NCI-H128 (cell line): ENCODE measurements at regions not wholly inside any gene's neighbourhood (a gene's known extent, or its start where the extent isn't known, plus 50 kb on each side); places are given as distances from the start of the nearest gene placed in this dataset.

ENCODE experiments used
- DNase-seq: peaks from one replicate; lab custom pipeline; 2025; ENCODE audit not compliant: unreplicated experiment; lab: John Stamatoyannopoulos, UW

DNA sequence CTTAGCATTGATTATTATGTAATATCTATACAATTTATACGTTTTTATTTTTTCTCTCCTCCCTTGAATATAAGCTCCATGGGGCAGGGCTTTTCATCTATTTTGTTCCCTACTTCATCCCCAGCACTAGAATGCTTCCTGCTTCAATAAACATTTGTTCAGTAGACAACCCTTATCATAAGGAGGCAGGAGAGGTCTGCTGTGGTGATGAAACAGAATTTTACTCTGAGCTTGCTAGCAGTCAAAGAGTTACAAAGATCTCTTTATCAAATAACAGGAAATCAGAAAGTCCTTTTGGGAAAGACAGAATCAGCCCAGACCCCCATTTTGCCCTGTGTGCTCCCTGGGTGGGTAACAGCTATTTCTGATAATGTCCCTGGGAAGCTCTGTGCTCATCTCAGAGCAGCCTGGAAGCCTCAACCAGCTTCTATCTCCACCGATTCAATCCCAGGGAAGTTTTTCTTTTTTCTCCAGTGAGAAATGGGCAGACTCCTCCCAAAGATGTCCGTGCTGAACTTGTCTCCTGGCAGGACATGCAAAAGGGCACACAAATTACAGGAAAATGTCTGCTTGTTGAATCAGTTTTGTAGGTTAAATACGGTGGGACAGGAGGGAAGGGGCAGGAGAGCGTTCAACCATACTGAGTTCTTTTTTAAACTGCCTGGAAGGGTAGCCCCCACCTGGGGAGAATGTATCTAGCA, 84.7 kb upstream of the PKDCC start:
- no peak for DNase-seq

DNA sequence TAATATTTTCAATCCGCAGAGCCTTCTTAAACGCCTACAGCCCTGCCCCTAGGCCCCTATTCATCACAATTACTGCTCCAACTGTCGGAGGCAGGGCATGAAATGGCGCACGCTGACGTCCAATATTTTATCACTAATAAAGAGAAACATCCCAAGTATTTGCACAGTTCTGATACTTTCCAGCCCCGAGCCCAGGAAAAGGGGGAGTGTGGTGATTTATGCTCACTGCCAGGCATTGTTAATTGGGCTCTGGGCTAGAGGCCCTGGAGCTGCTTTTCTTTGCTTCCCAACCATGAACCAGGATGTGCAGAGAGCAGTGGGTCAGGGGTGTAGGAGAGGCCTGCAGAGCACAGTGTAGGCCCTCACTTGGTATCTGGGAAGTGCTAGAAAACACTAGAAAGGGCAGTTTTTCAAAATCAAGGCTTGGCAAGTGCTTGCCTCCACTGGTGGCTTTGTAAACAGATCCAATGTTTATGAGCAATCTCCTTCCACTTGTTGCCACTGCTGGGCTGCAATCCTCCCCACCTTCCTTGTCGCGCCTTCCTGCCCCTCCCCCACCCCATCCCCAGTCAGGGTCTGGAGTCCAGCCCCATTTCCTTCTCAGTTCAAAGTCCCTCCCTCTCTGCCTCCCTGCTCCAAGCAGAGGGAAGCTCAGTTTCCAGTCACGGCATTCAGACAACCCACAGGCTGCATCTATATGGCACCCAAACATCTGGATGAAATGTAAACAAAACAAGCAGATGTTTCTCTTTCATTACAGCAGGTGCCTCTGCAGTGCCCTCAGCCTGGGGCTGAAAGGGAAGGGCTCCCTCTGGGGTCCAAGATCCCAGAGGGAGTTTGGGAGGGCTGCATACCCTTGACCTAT, 83.9 kb upstream of the PKDCC start:
- DNase-seq: no peak

DNA sequence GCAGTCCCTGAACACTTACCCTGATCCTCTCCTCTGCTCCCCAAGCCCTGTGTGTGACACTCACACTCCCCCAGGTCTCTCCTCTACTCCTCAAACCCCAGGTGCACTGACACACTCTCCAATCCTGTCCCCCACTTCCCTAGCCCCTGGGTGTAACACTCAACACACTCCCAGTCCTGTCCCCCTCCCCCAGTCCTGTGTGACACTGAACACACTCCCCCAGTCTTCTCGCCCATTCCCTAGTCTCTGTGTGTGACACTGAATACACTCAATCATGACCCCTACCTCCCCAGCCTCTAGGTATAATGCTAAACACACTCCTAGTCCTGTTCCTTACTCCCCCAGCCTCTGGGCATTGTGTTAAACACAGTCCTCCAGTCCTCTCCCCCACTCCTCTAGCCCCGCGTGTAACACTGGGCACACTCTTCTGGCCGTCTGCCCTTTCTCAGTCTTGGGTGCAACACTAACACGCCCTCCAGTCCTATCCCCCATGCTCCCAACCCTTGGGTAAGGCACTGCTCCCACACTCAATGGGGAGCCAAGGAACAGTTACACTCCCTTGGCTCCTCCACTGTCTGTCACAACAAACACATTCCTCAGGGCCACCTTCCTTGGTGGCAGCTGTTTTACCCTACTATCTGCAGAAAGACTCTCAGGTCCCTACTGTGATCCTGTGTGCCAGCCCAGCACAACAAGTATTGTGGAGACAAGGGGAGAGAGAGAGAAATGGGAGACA, 82.5 kb upstream of the PKDCC start:
- no peak for DNase-seq

DNA sequence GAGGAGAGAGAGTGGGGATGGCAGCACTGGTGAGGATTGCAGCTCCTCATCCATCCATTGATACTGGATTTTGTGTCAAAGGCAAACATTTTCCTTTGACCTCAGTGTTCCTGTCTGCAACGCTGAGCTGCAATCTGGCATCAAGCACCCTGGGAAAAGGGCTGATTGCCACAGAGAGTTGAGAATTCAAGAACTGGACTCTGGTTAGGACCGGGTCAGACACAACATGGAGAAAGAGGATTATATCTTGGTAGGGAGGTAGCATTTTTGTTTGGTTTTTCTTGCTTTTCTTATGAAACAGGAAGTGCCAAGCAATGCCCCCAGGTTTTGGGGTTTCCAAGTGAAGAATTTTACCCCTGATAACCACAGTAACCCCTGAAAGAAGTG, 81.9 kb upstream of the PKDCC start:
- DNase-seq: no peak

DNA sequence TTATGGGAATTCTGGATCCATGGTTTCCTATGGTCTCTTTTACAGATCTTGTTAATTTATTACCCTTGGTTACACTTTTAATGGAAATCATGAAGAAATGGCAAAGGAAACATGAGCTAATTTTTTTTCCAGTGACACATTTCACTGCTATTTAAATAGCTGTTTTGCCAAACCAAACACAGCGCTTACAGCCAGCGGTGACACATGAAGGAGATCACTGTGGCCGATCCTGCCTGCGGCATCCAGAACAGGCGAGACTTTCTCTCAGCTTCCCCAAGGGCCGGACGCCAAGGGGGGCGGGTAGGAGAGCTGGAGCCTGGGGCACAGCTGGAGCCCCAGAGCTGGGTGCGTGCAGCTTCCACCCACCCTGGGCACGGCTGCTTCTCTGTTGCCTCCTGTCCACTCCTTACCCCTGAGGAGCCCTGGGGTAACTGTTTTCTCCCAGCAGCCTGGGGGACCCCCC, 81.4 kb upstream of the PKDCC start:
- no peak for DNase-seq

DNA sequence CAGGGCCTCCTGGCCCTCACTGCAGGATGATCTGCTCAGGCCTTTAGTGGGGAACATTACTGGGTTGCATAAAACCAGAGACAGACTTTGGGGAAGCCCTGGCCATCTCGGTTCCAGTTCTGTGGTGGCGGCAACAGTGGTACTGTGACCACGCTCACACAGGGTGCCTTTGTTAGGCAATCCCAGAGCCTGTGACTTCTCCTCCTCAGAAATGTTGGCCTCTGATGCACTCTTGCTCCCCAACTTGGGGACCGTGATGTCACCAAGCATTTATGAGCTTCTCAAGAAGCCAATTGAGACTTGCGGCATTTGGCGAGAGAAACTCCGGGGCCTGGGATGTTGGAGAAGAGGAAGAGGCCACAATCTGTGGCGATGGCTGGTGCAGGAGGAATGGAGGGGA, 80.9 kb upstream of the PKDCC start:
- no peak for DNase-seq

DNA sequence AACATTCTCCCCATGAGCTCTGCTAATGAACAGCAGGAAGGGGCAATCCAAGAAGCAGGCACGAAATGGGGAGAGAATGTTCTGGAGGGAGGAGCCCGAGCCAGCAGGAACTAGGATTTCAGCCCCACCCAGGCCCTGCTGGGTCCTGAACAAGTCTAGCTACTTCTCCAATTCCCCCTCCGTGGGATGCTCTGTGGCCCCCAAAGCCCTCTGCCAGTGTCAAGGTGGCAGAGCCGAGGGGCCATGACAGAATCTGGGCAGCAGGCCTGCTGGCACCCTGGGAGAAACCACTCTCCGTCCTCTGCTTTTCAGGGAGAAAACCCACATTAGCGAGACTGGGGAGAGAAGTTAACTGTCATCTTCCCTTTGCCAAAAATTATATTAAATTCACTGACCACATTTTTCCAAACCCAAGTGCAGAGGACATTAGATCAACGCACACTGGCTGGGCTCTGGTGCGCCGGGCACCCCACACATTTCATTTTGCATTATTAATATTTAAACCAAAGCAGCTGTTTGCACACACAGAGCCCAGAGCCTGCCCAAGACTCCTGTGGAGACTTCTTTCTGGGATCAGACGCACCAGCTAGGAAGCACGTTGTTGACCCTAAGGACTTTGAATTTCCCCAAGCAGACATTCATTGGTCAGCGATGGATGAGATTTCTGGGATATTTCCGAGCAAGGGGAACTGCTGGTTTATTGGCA, 80.2 kb upstream of the PKDCC start:
- DNase-seq: no peak

DNA sequence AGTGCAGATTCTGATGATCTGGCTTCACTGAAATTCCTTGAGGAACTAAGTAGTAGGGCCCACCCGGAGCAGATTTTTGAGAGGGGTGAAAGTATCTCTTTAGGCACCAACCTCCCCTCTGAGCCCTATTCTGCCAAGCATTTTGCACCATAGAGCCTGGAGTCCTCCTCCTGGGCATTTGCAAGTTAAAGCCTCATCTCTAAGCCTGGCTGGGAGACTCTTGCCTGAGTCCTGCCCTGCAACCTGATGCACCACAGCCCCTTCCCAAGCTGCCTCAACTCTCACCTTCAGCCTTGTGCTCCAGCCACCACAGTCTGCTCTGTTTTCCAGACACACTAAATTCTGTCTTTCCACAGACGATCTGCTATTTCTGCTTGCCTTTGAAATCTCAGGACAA, 79.6 kb upstream of the PKDCC start:
- no peak for DNase-seq

DNA sequence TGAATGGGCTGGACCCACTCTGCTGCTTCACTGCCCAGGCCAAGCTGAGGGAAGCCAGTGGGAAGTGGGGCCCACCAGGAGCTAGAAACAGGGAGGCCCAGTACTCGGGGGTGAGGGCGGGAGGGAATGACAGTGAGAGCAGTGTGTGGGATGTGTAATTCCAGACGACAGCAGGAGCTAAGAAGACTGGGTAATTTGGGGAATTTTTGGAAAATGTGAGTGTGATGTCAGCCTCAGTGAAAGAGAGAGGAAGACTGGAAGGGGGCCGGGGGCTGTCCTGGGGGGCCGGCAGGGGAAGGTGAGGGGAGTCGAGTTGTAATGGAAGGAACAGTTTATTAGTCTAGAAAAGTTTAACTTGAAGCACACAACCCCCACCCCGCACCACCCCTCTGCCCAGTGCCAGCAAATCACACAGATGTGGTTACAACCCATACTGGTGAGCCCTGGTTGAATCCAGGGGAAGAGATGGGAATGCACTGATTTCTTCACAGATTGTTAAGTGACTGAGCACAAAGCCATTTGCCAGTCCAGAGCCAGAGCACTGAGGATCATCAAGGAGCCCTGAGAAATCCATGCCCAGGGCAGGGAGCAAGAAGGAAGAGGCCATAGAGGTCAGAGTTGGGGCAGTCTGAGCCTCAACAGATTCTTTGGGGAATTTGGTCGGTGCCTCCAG, 76.7 kb upstream of the PKDCC start:
- no peak for DNase-seq

DNA sequence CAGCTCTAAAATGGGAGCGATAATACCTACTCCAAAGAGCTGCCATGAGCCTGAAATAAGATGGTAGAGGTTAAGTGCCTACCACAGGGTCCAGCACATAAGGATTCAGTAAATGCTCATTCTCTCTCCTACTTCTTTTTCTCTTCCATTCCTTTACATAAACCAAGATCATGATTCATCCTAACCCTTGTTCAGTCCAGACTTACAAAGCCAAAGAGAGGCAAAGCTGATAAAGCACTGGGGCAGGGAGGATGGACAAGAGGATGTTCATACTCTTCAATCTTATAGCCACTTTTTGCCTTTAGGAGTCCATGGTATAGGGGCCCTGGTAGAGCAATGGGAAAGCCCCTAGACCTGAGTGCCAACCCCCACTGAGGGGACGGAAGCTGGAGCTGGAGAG, 75.6 kb upstream of the PKDCC start:
- no peak for DNase-seq

DNA sequence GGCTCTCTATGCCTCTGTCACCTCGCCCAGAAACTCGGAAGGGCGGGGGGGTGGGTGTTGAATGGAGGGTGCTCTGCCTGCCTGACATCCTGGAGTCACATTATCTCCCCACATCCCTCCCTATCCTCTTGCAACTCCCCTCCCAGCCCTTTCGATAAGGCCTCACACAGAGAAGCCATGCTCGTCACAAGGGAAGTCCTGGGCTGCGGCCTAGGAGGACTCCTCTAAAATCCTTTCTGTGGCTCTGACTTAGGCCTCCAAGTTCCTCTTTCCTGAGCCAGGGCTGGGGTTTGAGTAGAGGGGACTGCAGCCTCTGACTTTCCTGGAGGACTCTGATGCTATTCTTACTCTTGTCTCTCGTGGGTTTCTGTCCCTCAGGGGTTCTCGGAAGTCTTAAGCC, 75.0 kb upstream of the PKDCC start:
- no peak for DNase-seq

DNA sequence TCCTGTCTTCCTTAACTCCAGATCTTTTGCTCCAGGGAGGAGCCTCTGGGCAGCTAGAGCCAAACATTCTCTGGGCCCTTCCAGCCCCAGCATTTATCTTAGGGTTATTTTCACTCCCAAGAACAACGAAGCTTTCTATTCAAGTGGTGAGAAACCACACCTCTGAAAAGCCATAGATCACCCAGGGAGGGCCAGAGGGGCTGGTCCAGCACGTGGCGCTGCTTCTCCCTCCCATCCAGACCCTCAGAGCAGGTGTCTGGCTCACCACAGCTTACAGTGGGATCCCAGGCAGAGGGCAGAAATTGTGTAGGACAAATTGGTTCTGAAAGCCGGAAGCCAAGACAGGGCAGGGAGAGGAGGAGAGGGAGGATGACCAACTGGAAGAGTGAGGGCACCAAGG, 74.0 kb upstream of the PKDCC start:
- no peak for DNase-seq

DNA sequence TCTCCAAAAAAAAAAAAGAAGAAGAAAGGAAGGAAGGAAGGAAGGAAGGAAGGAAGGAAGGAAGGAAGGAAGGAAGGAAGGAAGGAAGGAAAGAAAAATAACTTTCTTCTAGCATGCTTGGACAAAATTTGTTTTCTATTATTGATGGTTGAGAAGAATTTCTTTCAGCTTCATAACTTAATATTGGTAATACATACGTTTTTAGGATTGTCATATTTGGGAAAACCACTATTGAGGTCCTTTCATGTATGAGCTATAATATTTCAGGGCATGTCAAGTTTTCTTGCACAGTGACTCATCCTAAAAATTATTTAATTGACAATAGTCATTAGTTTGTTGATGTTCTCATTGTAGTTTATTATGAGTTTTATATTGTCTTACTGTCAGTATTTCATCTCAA, 66.4 kb upstream of the PKDCC start:
- no peak for DNase-seq

DNA sequence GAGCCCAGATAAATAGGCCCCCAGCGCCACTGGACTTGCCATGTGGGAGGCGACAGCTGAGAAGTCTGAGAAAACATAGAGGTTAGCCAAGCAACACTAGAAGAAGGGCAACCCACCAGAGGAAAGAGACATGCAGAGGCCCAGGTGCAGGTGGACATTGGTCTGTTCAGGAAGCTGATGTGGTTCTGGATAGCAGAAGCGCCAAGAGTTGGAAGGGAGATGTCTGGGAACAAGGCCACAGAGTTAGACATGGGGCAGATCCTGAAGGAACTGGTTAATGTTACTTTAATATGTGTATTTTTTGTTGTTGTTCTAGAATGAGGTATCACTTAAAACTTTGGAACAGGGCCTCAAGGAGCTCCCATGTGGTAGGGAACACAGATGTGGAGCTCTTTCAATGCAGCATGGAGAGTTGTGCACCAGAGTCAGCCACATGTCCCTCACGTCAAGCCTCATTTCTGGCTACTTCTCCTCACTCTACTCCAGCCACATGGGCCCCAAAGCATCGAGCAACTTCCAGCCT, 62.2 kb upstream of the PKDCC start:
- no peak for DNase-seq

DNA sequence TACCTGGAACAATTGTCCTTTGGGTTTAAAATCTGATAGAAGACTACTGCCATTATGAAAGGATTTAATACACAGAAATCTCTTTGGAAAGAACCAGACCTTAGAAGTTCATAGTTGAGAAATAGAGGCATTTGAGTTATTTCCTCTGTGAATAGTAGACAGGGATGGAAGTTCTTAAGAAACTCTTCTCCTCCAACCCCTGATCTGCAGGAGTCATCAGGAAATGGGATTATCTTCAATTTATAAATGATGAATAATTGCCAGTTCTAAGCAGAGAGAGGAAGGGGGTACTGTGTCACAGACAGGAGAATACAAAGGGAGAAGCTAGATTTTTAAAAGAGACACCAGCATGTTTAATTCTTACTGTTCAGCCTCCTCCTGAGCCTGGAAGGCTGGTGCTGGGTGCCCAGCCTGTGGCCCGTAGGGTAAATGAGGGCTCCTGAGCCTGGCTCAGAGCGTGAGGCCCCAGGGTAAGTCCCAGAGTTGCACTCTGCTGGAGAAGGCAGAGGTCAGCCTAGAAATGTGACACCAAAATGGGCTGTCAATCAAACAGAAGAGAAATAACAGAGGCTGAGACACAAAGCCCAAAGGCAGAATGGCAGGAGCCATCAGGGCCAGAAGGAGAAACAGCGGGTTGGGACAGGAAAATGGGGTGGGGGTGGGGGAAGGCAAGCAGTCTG, 58.2 kb upstream of the PKDCC start:
- no peak for DNase-seq

DNA sequence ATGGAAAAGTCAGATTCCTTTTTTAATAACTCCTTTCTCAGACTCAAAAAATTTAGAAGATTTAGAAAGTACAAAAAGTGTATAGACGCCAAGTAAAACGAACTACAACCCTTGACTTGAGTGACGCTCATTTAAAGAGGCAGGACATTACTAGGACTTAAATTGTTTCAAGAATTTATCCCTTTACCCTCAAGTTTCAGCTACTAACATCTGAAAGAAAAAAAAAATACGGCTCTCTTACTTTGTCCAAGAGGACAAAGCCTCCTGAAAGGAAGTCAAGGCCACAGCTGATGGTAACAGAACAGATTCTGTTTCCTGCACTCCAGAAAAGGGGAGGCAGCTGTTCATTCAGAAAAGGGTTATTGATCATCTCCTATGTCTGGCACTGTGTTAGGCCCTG, 57.6 kb upstream of the PKDCC start:
- DNase-seq: no peak

DNA sequence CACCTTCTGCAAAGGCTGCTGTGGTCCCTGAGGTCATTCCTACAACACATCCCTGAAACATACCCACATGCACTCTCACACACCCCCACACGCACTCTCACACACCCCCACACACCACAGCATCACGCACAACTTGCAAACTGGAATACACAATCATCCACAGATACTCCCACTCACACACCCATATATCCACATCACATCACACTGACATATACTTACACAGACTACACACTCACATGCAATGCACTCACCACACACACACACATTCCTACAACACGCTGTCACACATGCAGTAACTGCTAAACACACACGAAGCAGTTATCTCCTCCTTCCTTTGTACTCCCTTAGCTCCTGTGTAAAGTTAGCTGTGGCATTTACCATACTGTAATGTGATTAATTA, 57.1 kb upstream of the PKDCC start:
- DNase-seq: no peak

DNA sequence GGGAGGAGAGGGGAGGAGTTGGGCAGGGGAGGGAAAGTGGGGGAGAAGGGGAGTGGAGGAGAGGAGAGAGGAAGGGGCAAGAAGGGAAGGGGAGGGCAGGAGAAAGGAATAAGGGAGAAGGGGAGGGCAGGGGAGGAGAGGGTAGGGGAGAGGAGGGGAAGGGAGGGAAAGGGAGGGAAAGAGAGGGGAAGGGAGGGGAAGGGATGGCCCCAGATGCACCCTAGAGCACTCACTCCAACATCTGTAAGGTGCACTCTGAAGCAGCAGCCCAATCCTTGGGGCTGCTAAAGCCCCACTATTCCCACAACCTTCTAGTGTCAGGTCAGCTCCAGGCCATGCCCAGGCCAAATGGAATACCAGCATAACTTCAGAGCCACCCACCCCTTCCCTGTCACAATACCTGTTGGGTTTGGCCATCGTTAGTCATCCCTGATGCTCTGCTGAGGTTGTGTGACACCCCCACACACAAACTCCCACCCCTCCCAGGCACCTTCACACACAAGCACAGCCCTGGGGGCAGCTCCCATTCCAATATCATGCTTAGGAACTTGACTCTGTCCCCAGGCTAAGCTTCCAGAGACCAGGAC, 55.7 kb upstream of the PKDCC start:
- no peak for DNase-seq

DNA sequence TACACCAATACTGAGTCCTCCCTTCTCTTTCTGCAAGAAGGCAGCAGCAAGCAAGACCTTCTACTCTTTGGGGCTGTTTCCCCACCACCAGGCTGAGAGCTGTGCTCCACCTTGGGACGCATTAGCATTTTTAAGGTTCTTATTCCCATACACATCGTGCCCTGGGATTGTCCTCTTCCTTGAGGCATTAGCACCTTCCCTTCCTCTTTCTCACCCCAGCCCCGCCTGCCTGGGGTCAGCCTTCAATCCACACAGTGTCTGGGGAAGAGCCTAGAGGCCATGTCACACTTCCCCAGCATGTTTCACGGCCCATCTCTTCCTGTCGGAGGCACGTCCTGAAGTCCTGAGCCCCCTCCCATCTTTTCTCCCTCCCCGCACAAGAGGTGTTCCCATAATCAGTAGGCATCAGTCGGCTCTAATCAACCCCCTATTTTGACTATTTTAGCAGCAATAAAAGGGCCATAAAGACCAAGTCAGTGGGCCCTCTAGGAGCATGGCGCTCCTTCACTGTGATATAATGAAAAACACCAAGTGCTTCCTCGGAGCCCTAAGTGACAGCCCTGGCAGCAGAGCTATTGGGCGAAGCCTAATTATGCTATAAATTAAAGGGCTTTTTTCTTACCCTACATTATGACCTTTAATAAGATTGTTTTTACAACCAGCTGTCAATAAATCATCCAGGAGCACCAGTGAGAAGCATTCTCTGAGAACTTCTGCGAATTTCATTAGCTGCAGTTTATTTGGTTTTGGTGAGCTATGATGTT, 55.0 kb upstream of the PKDCC start:
- no peak for DNase-seq
